CD4-positive, alpha-beta T cell treated with Interleukin-21 for 1 hour (primary cell): ENCODE measurements at regions not wholly inside any gene's neighbourhood (a gene's known extent, or its start where the extent isn't known, plus 50 kb on each side); places are given as distances from the start of the nearest gene placed in this dataset.

Experiments
- DNase-seq: peaks from one replicate; pipeline ENCODE4 v3.0.0-alpha.2; 2020

DNA sequence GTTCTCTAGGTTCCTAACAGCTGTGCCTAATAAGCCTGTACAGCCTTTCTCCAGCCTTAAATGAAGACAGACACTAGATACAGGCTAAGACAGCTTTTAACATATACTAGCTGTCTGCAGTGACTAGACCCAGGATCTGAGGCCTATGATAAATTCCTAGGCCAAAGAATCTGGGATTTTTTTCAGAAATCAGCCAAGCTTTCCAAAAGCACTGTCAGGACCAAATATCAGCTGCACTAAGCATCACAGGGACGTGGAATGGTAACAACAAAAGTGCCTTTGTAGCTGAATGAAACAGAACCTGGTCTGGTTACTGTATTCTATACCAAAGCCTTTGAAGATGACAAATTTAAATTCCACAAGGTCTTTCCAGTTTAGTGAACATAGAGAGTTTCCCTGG, 77.9 kb upstream of the DOCK9 start:
- no peak for DNase-seq

GRCh38 chr13:99056381-99057014, 78.6 kb upstream of the DOCK9 start:
- DNase-seq, result no peak

DNA sequence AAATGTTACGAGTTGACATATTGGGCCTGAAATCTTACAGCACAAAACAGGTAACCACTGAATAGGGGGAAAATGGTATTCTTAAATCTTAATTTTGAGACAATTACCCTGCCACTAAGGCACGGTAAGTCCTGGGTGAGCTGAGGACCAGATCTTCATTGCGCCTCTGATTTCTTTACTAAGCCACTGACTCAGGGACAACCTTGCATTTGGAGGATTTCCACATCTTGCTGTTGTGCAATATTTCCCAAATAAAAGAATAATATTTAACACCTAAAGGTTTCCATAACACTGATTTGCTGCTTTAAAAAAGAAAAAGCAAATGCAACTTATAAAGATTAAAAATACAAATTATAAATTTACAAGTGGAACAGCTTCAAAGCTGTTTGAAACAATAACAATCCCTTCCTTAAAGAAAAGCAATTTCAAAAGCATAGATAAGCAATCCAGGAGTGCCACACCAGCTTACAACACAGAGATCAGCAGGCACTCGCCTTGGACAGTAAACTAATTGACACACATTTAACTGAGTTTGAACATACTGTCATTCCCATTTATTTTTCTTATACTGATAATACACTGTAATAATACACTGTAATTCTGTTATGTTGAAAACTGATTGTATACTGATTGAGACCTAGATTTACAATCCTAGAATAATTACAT, 79.6 kb upstream of the DOCK9 start:
- DNase-seq, result no peak

- no peak for DNase-seq
Measured at GRCh38 chr13:99058527-99059495, 80.9 kb upstream of the DOCK9 start.

- no peak for DNase-seq
Measured at GRCh38 chr13:99059498-99060075, 81.7 kb upstream of the DOCK9 start.

- DNase-seq, result no peak
Measured at GRCh38 chr13:99061411-99061810, 83.5 kb upstream of the DOCK9 start.

- no peak for DNase-seq
Measured at GRCh38 chr13:99062593-99062992, 84.7 kb upstream of the DOCK9 start.

GRCh38 chr13:99063178-99063577, 85.3 kb upstream of the DOCK9 start:
- no peak for DNase-seq

DNA sequence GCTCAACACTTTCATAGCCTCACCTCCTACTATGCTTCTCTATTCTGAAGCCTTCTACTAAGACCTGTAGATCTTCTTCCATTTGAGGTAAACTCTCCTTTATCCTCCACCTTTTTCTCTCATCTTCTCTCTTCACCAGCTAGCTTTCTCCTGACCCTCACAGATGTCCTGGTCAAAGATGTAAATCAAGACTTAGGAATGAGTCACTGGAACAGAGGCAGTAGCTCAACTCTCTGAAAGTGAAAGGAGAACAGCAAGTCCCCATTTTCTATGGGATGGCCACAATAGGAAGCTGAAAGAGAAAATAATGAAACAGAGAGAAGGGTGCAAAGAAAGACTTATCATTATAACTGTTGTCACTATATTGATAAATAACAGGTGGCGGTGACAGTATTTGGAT, 86.1 kb upstream of the DOCK9 start:
- DNase-seq, result no peak

GRCh38 chr13:99064624-99065234, 86.9 kb upstream of the DOCK9 start:
- DNase-seq, result no peak

GRCh38 chr13:99065235-99066015, 87.6 kb upstream of the DOCK9 start:
- no peak for DNase-seq

DNA sequence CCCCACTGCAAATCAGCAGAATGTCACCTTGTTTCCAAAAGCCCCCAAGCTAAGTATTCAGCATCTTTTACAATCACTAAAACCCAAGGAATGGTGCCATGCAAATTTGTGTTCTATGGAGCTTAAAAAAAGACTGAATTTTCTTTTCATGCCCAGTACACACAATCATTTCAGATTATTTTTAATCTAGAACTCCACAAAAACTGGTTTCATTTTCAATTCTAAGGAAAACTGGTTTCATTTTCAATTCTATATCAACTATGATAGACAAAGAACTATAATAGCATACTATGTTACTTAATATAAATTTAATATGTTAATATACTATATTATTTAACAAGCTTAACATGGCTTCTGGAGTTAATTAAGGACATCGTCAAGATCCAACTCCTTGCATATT, 88.4 kb upstream of the DOCK9 start:
- no peak for DNase-seq

DNA sequence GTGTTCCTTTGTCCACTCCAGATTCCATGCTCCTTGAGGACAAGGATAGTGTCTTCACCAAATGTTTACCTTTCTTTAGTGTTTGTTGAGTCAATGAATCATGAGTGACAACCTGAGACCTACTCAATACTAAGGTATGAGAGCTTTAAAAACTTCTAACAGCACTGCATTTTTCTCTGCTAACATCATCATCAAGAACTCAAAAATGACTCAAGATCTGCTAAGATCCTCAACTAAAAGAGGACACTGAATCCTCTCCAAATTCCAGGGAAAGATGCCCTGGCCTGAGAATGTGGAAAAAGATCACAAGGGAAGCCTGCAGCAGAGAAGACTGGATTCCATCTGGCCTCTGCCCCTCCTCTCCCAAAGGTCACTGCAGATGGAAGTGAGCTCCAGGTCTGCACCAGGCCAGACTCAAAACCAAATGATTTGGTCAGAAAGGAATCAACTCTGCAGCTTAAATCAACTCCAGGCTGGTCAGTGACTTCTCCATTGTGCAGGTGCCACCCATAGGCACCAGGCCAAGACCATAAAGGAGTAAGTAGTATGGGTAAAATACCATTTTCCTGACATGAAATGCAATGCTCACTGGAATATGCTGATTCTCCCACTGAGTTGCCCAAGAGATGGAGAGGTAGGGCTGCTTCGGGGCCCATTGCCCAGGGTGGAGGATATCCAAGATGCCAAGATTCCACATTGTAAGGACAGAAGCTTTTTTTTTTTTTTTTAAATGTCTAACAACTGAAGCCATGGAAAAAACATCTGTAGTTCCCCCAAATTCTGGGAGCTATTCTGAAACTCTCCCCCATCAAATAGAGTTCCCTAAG, 89.5 kb upstream of the DOCK9 start:
- DNase-seq, result no peak

- DNase-seq, result no peak
Measured at GRCh38 chr13:99071211-99071610, 93.3 kb upstream of the DOCK9 start.

GRCh38 chr13:99071666-99072065, 93.8 kb upstream of the DOCK9 start:
- DNase-seq, result no peak

DNA sequence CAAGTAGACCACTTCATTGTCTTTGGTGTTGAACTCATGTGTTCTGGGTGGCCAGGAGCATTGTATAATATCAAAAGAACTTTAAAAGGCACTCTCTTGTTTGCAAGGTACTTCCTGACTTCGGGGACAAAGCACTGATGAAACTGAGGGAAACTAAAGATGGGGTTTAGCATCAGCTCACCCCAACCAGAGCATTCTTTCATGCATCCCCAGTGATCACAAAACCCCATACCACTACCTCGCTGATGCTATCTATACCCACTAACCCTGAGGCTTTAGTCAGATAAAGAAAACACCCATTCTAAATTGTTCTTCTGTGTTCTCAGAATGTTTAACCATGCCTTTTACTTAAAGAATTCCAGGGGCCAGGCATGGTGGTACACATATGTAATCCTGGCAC, 94.5 kb upstream of the DOCK9 start:
- DNase-seq, result no peak

- DNase-seq, result no peak
Measured at GRCh38 chr13:99072941-99073340, 95.1 kb upstream of the DOCK9 start.

DNA sequence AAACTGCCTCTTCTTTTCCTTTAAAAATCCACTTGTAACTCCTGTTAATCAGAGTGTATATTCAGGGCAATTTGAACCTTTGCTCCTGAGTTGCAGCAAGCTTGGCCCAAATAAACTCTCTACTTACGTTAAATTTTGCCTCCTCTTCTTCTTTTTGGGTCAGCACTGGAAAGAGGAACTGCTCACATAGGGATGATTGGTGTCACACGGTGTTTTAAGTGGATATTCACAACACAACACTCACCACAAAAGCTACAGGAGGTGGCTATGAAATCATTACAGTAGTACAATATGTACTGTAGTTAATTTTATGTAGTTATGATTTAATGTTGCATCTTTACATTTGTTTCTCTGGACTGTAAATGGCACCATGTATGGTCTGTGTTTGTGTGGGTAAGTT, 96.8 kb upstream of the DOCK9 start:
- no peak for DNase-seq

DNA sequence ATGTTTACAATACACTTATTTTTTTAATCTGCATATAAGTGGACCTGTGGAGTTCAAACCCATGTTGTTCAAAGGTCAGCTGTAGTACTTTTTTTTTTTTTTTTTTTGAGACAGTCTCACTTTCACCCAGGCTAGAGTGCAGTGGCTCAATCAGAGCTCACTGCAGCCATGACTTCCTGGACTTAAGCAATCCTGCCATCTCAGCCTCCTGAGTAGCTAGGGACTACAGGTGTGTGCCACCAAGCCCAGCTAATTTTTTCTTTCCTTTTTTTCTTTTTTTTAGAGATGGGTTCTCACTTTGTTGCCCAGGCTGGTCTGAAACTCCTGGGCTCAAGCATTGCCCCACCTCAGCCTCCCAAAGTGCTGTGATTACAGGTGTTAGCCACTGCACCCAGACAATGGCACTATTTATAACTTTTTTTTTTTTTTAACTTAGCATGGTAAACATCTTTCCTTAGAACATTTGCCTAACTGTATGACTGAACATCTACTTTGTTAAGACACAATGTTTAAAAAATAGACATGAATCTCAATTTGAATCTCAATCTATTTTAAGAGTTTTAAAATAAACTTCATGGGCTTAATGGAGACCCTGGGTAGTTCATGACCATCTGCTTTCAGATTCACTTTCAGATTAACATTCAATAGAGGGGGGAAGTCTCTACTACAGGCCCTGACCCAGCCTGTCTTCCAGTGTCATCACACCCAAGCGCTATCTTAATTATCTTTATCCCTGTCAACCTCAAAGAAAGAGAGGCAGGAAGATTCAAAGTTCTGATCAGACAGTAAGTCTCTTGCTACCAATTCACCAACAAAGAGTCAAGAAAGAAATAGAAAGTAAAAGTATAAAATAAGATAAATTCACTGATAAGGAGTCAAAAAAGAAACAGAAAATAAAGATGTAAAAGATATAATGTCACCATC, 97.7 kb upstream of the DOCK9 start:
- peak; percentile 76 for DNase-seq
